ENCODE measurements at regions not wholly inside any gene's neighbourhood (a gene's known extent, or its start where the extent isn't known, plus 50 kb on each side); places are given as distances from the start of the nearest gene placed in this dataset.

DNA sequence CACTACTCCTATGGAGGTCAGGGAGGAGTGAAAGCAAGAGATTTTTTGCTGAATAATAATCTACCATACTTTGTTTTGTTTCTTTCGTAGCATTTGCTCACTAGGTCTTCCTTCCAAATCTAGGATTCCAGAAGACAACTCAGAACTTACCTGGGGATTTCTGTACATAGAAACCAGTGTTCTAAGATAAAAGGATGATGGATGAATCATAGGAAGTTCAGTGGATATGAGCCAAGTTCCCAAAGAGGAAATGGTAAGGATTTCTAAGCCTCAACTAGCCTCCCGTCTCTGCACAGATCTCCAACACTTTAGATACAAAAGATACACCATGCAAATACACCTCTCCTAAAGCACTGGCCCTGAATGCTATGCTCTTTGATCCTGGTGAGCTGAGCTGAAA is 283.9 kb downstream of the TAFA4 start:
- TF ChIP-seq GATA3 (IDR thresholded peaks at IDR 0.05; ENCODE audit: low read depth, low read length) (no peak), GATA2 (IDR thresholded peaks at IDR 0.05; ENCODE audit: low read depth, low read length) (no peak)
